HG03457 (cell line): ENCODE measurements at regions not wholly inside any gene's neighbourhood (a gene's known extent, or its start where the extent isn't known, plus 50 kb on each side); places are given as distances from the start of the nearest gene placed in this dataset.

Experiments used
- ATAC-seq: cut with Tn5 transposase; IDR thresholded peaks from one replicate; pipeline ENCODE4 v1.9.1; 2021; ENCODE audit warnings: moderate number of reproducible peaks; ENCODE audit not compliant: unreplicated experiment

DNA sequence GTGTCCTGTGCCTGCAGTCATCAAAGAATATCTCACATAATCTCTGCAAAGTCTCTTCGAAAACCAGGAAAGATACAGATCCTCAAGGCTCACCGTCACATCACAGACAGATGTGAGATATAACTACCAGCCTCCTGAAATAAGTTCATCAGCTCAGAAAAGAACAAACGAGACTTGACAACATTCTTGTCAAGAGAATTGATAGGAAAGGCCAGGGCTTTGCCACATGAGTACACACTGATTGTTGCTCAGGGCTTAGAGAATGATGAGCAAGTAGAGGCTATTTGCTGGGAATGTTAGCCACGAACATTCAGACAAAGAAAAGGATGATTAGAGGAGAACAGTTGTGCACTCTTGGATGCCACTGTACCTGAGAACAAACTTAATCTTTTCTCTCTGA is 535.1 kb downstream of the ELAVL2 start:
- no peak for ATAC-seq

DNA sequence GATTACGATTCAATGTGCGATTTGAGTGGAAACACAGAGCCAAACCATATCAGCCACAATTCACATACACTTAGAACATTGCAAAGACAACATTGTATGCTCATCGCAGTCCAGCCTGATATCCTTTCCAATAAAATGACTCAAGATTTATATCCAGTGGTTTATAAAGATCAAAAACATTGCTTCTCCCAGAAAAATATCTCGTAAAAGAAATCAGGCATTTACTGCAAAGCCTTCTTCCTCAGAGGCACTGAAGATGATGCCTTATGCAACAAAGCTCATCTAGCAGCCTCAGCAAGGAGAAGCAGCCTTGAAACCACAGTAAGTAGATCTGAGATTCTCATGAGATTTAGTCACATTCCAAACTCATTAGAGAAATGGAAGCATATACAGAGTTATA is 523.8 kb downstream of the ELAVL2 start:
- no peak for ATAC-seq

DNA sequence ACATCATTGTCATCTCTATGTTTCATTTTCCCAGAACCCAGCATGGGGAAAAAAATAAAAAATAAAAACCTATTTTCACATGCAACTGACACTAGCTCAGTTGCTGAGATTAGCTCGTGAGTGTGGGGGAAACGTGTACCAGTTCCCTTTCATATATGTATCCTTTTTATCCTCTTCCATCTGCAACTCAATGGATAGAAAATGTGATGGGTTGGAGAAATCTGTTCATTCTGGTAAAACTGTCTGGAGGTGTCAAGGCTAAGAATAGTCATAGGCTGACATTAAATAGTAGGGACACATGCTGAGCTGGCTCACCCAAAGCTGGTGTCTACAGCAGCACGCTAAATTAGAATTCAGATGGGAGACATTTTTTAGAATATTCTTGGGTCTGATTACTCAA is 519.3 kb downstream of the ELAVL2 start:
- no peak for ATAC-seq

DNA sequence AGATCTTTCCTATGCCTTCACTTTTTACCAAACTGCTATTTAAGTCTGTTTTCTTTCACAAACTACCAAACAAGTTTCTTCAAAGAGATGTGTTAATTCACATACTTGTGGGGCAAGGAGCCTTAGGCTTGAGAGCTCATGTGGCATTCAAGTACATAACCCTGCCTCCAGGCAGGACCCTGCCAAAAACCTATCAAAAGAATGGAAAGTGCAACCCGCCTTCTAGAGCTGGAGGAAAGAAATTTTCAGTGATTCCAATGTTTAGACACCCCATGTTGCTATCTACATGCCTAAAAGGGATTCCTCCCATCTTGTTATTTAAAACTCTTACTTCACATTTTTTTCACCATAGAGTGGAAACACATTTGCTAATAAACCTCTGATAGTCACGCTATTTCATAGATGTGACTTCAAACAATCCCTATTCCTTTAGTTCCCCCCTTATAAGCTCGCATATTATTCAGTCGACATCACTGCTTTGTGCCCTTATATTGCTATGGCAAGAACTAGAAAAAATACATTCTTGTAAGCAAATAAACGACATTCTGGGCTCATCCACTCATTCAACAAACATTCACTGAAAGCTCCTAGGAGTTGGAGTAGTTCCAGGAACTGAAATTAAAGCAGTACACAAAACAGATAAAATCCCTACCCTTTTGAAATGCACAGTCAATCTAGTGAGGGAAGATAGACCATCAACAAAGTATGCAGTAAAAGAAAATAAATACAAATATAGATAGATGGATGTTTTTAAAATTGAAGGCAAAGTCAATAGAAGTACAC is 518.1 kb downstream of the ELAVL2 start:
- ATAC-seq: no peak

DNA sequence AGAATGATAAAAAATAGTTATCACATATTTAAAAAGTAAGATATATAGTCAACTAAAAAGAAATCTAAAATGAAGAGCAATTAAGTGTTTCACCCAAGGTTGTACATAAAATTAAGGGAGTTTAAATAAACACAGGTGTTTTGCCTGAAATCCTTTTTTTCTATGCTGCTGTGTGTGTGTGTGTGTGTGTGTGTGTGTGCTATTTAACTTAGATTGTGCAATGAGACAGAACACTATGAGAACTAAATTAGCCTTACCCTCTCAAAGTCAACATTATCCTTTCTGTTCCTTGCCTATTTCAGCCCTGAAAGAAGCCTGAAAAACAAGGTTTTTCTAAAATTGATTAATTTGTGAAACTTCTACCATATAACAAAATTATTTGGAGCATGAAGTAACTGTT is 516.2 kb downstream of the ELAVL2 start:
- ATAC-seq: no peak

DNA sequence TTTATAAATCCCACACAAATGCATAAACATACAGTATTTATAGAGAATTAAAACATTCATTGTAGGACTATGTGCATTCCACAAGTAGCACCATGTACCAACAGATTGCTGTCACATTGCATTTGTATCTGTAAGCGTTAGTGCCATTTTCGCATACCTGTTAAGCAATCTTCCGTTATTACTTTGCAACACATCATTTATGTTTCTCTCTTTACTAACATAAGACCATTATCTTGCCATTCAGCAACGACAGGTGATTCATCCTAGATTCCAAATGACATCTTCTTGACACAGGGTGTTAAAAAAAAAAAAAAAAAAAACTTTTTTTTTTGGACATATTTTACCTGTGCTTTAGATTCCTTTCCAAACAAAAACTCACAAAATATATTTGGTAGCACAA is 511.8 kb downstream of the ELAVL2 start:
- ATAC-seq: no peak

DNA sequence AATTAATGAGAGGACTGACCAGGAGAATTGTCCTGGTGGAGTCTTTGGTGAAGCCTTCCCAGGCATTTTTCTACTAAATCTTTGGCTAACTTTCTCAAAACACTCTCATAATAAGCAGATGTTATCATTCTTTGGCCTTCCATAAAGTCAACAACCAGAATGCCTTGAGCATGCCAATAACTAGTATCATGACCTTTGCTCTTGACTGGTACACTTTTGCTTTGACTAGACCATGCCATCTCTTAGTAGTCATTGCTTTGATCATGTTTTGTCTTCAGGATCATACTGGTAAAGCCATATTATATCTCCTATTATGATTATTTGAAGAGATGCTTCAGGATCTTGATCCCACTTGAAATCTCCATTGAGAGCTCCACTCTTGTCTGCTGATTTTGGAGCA is 506.9 kb downstream of the ELAVL2 start:
- ATAC-seq: no peak

DNA sequence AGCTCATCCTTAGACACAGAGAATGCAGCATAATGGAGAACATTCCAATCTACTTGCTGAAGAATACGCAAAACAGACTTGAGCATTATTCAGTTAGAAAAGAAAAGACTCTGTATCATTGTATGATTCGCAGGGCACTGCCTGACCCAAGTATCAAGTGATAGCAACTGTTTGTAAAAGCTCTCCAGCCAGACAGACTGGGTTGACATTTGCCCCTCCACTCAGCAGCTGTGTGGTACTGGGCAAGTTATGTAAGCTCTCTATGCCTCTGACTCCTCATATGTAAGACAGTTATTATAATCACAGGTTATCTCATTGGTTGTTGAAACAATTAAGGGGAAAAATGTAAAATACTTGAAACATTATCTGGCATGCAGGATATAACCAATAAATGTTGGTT is 505.0 kb downstream of the ELAVL2 start:
- no peak for ATAC-seq

DNA sequence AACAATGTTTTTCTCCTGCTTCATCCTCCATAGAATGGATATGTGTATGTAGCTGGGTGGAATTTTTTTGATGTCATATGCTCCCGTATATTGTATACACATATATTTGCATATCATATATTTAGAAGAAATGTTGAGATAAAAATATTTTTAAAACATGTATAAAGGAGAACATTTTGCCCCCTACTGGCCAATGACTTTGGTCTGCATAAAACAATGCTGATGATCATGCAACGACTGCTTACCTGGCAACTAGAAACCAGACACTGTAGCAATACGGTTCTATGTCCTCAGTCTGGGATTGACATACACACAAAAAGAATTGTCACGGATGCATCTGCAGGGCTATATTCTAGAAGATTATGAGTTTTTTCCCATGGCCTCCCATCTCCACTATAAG is 503.6 kb downstream of the ELAVL2 start:
- ATAC-seq: no peak

DNA sequence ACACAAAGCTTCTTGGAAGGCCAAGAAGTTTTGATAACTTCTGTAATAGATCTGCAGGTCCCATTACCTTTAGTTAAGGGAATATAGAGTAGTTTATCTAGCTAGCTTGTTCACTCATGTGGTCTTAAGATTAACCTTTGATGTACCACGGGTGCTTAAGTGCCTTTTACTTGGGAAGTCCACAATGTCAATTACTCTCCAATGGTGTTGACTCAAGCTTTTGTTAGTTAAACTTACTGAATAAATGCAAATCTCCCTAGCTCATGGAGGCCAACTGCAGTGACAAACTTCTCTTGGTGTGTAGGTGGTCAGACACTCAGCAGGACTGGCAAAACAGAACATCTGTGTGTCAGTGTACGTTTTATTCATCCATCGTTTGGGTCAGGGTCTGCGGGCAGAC is 501.5 kb downstream of the ELAVL2 start:
- ATAC-seq: no peak

DNA sequence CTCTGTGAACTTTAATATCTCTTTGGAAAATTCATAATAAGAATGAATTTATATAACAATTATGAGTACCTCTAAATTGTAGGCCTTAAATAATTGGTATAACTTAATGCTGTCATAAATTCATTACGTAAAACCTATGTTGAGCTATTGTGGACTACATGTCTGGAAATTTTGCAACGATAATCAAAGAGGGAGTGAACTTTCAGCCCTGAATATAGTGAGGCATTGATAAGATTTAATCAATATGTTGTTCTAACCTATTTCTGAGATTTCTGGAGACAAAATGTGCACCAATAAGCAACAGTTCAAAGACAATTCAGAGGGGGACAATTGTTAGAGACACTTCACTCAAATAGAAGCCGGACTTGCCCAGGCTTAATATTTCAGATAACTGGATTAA is 499.4 kb downstream of the ELAVL2 start:
- ATAC-seq: no peak

DNA sequence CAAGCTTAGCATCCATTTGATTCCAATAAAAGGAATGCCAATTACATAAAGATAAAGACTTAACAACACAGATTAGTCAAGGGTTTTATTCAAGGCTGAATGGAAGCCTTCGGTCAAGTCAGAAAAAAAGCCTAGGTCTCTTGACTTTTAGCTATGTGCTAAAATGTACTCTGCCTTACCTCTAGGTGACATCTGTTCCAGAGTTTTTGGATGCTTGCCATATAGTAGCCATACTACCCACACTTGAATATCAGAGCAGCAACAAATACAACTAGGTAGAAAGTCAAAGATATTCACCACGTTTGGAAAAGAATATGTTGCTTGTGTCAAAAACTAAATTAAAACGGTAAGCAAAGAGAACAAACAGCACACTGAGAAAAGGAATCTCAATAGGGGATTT is 484.7 kb downstream of the ELAVL2 start:
- ATAC-seq: no peak

DNA sequence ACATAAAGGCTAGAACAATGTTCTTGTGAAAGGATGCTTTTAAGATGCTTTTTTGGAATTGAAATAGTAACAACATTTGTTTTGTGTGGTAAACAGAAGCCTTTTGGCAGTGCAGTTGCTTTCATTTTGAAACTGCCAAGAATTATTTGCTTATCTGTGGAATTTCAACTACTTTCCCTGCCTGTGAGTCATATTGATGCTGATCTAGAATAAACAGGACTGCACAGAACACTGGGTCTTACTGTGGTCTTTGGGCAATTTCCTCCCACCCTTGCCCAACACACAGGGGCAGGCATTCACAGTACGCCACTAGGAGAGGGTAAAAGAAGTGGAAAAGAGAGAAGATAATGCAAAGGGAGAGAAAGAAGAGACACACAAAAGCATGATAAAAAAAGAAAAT is 483.7 kb downstream of the ELAVL2 start:
- ATAC-seq: no peak

DNA sequence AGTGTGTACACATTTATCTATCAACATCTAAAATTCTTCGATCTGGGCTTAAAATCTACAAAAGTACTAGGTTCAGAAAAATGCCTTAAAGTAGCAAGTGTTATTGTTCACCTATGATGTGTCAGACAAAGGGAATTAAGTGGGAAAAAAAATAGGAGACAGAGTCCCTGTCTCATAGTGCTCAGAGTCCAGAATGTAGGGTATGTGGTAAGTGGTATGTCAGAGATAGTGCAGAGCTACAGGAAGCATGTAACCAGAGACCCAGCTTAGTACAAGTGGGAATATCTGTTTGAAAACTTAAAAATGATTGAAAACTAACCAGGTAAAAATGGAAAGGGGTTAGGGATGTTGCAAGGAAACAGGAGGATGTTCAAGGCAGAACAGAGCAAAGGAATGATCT is 482.8 kb downstream of the ELAVL2 start:
- no peak for ATAC-seq

DNA sequence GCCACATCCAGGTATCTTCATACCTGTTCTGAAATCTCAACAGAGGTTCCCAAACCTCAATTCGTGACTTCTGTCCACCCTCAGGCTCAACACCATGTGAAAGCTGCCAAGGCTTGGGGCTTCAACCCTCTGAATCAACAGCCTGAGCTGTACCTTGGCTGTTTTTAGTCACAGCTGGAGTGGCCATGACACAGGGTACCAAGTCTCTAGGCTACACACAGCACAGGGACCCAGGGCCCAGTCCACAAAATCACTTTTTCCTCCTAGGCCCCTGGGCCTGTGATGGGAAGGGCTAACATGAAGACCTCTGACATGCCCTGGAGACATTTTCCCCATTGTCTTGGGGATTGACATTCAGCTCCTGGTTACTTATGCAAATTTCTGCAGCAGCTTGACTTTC is 464.9 kb downstream of the ELAVL2 start:
- ATAC-seq: no peak

DNA sequence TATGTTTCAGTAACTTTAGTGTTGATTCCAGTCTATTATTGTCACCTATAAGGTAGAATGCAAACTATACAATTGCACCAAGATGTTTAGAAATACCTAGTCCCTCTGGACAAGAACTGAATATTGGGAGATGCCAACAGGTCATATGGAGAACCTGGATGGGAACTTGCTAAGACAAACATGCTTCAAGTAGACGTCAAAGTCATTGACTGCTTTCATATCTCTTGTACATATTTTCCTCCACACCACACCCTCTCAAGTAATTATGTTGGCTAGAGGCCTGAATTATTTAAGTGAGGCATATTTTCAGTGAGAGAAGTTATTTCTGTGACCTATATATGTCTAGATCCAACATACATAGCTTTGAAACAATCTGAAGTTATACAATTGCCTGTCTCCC is 453.3 kb downstream of the ELAVL2 start:
- ATAC-seq: no peak

DNA sequence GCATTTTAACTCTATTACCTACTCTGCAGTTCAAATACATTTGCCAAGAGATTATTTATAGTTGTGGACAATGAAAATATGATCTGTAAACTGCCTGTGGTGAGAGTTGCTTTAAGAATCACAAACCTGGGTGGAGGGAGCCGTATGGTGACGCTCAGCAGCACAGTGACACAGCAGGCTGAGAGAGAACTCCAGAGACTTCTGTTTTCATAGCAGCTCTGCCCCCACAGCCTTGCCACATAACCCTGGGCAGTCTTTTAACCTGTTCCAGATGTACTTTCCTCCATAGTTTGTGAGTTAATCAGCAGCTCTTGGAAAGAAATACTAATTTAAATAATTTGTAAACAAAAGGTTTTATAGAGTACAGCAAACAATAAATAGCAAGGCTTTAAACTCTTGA is 450.5 kb downstream of the ELAVL2 start:
- no peak for ATAC-seq

DNA sequence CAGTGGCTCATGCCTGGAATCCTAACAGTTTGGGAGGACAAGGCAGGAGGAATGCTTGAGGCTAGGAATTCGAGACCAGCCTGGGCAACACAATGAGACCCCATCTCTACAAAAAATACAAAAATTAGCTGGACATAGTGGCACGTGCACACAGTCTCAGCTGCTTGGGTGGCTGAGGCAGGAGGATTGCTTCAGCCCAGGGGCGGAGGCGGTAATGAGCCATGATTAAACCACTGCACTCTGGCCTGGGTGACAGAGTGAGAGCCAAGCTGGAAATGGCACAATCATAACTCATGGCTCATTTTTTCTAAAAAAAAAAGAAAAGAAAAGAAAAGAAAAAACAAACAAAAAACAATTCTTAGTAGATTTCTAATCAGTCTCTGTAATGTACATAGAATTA is 446.2 kb downstream of the ELAVL2 start:
- no peak for ATAC-seq

DNA sequence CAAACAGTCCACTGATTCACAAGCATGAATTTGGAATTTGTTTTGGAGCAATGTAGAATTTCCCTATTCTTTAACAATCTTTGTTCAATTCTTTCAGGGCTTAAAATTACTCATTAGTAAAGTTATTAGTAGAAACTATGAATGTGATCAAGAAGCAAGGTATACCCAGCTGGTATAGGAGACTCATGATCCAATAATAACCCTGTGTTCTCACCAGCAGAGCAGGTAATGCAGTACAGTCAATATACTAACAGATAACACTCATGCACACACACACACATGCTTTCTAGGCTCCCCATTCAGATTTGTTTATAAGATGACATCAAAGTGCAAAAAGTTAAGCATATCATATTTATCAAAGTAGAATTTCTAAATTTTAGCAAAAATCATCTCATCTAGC is 445.2 kb downstream of the ELAVL2 start:
- ATAC-seq: no peak

DNA sequence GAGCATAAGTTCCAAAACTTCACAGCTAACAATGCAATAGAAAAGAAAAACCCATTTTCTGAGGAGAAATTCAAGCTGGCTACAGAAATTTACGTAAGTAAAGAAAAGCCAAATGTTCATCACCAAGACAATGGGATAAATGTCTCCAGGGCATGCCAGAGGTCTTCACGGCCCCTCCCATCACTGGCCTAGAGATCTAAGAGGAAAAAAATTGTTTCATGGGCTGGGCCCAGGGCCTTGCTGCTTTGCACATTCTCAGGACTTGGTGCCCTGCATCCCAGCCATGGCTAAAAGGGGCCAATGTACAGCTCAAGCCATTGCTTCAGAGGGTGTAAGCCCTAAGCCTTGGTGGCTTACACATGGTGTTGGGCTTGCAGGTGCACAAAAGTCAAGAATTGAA is 443.6 kb downstream of the ELAVL2 start:
- ATAC-seq: no peak

DNA sequence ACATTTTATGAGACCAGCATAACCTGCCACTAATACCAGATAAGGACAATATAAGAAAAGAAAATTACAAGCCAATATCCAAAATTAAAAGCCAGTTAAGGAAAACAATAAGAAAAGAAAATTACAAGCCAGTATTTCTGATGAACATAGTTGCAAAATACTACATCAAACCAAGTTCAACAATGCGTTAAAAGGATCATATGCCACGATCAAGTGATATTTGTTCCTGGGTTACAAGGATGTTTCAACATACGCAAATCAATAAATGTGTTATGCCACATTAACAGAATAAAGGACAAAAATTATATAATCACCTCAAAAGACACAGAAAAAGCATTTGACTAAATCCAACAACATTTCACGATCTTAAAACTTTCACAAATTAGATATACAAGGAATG is 431.9 kb downstream of the ELAVL2 start:
- no peak for ATAC-seq

DNA sequence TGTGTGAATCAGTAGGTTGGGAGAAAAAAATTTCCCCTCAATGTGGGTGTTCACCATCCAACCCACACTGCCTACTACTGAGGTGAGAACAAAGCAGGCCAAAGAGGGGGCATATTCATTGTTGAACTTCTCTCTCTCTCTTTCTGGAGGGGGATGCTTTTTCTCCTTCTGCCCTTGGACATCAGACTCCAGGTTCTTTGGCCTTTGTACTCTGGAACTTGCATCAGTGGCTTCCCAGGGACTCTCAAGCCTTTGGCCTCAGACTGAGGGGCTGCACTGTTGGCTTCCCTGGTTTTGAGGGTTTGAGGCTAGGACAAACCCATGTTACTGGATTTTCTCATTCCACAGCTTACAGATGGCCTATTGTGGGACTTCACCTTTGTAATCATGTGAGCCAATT is 417.2 kb downstream of the ELAVL2 start:
- ATAC-seq: no peak

DNA sequence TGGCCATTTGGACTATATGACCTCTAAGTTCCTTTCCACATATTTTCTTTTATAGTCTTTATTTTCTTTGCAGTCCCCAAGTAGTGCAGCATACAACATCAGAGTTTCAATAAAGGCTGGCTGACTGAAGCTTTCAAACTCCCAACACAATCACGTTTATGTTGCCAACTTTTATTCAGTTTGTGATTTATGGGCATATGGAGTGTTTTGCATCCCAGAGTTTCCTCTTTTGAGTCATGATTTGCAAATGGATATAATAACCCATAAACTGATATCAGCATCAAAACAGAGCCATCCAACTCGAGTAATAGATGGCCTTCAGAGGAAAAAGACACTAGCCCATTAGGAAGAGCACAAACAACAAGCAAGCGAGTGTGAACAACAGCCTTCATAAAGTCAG is 414.0 kb downstream of the ELAVL2 start:
- no peak for ATAC-seq
